Cardiac muscle cell (in vitro differentiated cells and primary cell): ENCODE measurements at regions not wholly inside any gene's neighbourhood (a gene's known extent, or its start where the extent isn't known, plus 50 kb on each side); places are given as distances from the start of the nearest gene placed in this dataset.

Source experiments
- DNase-seq, 2 donors: peaks; one replicate each; pipeline versions ENCODE4 v3.0.0 to v3.0.0-alpha.2; 2010 to 2017; ENCODE audit warnings: low read depth in 1 of 2, low spot score in 1 of 2
- H3K27ac ChIP-seq: fragments of 200-600 bp; sonication (generic); 2 replicates; pipeline ENCODE4 v1.5.1; 2016
- H3K27me3 ChIP-seq: fragments of 200-600 bp; sonication (generic); 2 replicates; pipeline ENCODE4 v1.6.0; 2016; ENCODE audit warnings: control low read depth
- H3K36me3 ChIP-seq: fragments of 200-600 bp; sonication (generic); 2 replicates; pipeline ENCODE4 v1.5.1; 2016; ENCODE audit warnings: control low read depth
- H3K4me1 ChIP-seq: fragments of 200-600 bp; sonication (generic); 2 replicates; pipeline ENCODE4 v1.8.1; 2017; ENCODE audit warnings: low read depth, mild to moderate bottlenecking, mixed run types
- H3K4me3 ChIP-seq: fragments of 200-600 bp; sonication (generic); 2 replicates; pipeline ENCODE4 v1.5.1; 2016; ENCODE audit warnings: mild to moderate bottlenecking
- H3K9me3 ChIP-seq: fragments of 200-600 bp; sonication (generic); 2 replicates; pipeline ENCODE4 v1.5.1; 2017; ENCODE audit warnings: low read depth, mild to moderate bottlenecking, control low read depth
- CTCF ChIP-seq: IDR thresholded peaks from 2 replicates; pipeline ENCODE4 v1.5.1; 2012; ENCODE audit warnings: low read depth, mild to moderate bottlenecking, low read length

GRCh38 chr3:148367756-148368155 is 329.9 kb upstream of the AGTR1 start:
- no peaks in the 10 kb centered on the region for H3K9me3 ChIP-seq
- no peak for TF ChIP-seq CTCF

GRCh38 chr3:148369381-148369780 is 328.3 kb upstream of the AGTR1 start:
- H3K27me3 ChIP-seq, result no peaks in the 10 kb centered on the region
- no peak overlapping the region for H3K4me3 ChIP-seq
- no peaks in the 10 kb centered on the region for H3K36me3 ChIP-seq
- TF ChIP-seq CTCF, result no peak
- no peak overlapping the region for H3K27ac ChIP-seq
- no peaks in the 10 kb centered on the region for H3K4me1 ChIP-seq
- no peak for DNase-seq
- H3K9me3 ChIP-seq, result no peaks in the 10 kb centered on the region

More at GRCh38 chr3:148367756-148368155, 329.9 kb upstream of the AGTR1 start:
- no peaks in the 10 kb centered on the region for H3K36me3 ChIP-seq
- no peaks in the 10 kb centered on the region for H3K4me1 ChIP-seq
- no peaks in the 10 kb centered on the region for H3K27me3 ChIP-seq
- H3K27ac ChIP-seq, result no peak overlapping the region
- DNase-seq, result no peak
- no peak overlapping the region for H3K4me3 ChIP-seq

- Histone ChIP-seq H3K4me1 (no peaks in the 10 kb centered on the region), H3K27me3 (no peaks in the 10 kb centered on the region), H3K4me3 (no peak overlapping the region), H3K9me3 (no peaks in the 10 kb centered on the region), H3K27ac (no peak overlapping the region), H3K36me3 (no peaks in the 10 kb centered on the region)
- TF ChIP-seq CTCF, result no peak
- no peak for DNase-seq
Measured at GRCh38 chr3:148372206-148372875, 325.4 kb upstream of the AGTR1 start.

- no peak overlapping the region for H3K4me3 ChIP-seq
- no peaks in the 10 kb centered on the region for H3K36me3 ChIP-seq
- no peaks in the 10 kb centered on the region for H3K27me3 ChIP-seq
- no peaks in the 10 kb centered on the region for H3K9me3 ChIP-seq
- H3K27ac ChIP-seq, result no peak overlapping the region
- TF ChIP-seq CTCF, result no peak
- H3K4me1 ChIP-seq, result no peaks in the 10 kb centered on the region
- DNase-seq, result no peak
Measured at GRCh38 chr3:148373961-148374360, 323.7 kb upstream of the AGTR1 start.

DNA sequence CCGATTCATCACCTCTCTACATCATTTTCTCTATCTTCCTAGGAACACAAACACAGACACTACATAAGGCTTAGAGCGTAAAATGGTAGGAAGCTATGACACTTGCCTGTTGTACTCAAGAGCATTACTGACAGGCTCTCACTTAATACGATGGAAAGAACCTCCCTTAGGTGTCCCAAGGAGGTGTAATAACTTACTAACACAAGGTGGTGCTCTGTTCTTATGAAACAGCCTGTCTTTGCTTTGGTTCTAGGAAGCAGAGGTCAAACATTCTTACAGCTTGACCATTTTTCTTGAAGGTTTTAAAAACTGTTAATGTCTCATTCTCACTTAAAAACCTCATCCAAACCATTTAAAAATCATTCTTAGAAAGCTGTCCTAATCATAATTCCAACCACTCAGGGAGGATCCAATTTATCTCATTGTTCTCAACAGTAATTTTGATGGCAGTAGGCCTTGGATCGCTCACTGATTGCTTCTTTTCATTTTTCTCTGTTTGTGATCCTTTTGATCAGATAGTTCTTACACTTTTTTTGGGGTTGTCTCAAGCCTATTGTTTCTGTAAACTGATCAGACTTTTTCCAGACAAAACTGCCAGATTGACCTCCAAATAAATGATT is 317.8 kb upstream of the AGTR1 start:
- Histone ChIP-seq H3K27me3 (no peaks in the 10 kb centered on the region), H3K9me3 (no peaks in the 10 kb centered on the region), H3K4me1 (no peaks in the 10 kb centered on the region), H3K36me3 (no peaks in the 10 kb centered on the region), H3K4me3 (no peak overlapping the region), H3K27ac (no peak overlapping the region)
- DNase-seq, result peak; percentile 67
- peak; percentile 45 for TF ChIP-seq CTCF
